ENCODE measurements at regions not wholly inside any gene's neighbourhood (a gene's known extent, or its start where the extent isn't known, plus 50 kb on each side); places are given as distances from the start of the nearest gene placed in this dataset.

GRCh38 chr7:156128496-156128895, 316.2 kb upstream of the SHH start:
- DNase-seq (ENCODE audit: low read depth, low spot score): no peak

- DNase-seq (ENCODE audit: low read depth, low spot score): peak; percentile 25
These were observed 315.2 kb upstream of the SHH start for GRCh38 chr7:156127166-156128134.

- DNase-seq (ENCODE audit: low read depth, low spot score): no peak
These were observed 313.8 kb upstream of the SHH start for GRCh38 chr7:156125841-156126730.

GRCh38 chr7:156124356-156124755, 312.1 kb upstream of the SHH start:
- DNase-seq (ENCODE audit: low read depth, low spot score): no peak

GRCh38 chr7:156123362-156123761, 311.1 kb upstream of the SHH start:
- no peak for DNase-seq (ENCODE audit: low read depth, low spot score)

- no peak for DNase-seq (ENCODE audit: low read depth, low spot score)
These were observed 310.6 kb upstream of the SHH start for GRCh38 chr7:156122752-156123354.

- no peak for DNase-seq (ENCODE audit: low read depth, low spot score)
These were observed 309.7 kb upstream of the SHH start for GRCh38 chr7:156121956-156122355.

GRCh38 chr7:156121434-156121833, 309.2 kb upstream of the SHH start:
- no peak for DNase-seq (ENCODE audit: low read depth, low spot score)

GRCh38 chr7:156120552-156120951, 308.3 kb upstream of the SHH start:
- DNase-seq (ENCODE audit: low read depth, low spot score): no peak

GRCh38 chr7:156119771-156120170, 307.5 kb upstream of the SHH start:
- no peak for DNase-seq (ENCODE audit: low read depth, low spot score)

GRCh38 chr7:156118248-156118645, 306.0 kb upstream of the SHH start:
- no peak for DNase-seq (ENCODE audit: low read depth, low spot score)

GRCh38 chr7:156117542-156118247, 305.4 kb upstream of the SHH start:
- DNase-seq (ENCODE audit: low read depth, low spot score): peak; percentile 14

- no peak for DNase-seq (ENCODE audit: low read depth, low spot score)
These were observed 304.4 kb upstream of the SHH start for GRCh38 chr7:156116514-156117215.

- no peak for DNase-seq (ENCODE audit: low read depth, low spot score)
These were observed 303.3 kb upstream of the SHH start for GRCh38 chr7:156115582-156115981.

GRCh38 chr7:156113731-156114130, 301.5 kb upstream of the SHH start:
- no peak for DNase-seq (ENCODE audit: low read depth, low spot score)

GRCh38 chr7:156109988-156110387, 297.7 kb upstream of the SHH start:
- no peak for DNase-seq (ENCODE audit: low read depth, low spot score)

- no peak for DNase-seq (ENCODE audit: low read depth, low spot score)
These were observed 296.8 kb upstream of the SHH start for GRCh38 chr7:156109076-156109475.

GRCh38 chr7:156107957-156108356, 295.7 kb upstream of the SHH start:
- DNase-seq (ENCODE audit: low read depth, low spot score): no peak

- no peak for DNase-seq (ENCODE audit: low read depth, low spot score)
These were observed 293.8 kb upstream of the SHH start for GRCh38 chr7:156106107-156106426.

- no peak for DNase-seq (ENCODE audit: low read depth, low spot score)
These were observed 293.3 kb upstream of the SHH start for GRCh38 chr7:156105337-156106106.
